HL-60 (cell line): ENCODE measurements at regions not wholly inside any gene's neighbourhood (a gene's known extent, or its start where the extent isn't known, plus 50 kb on each side); places are given as distances from the start of the nearest gene placed in this dataset.

Experiments used
- DNase-seq, 2 experiments: peaks; one replicate each; pipeline ENCODE4 v3.0.0-alpha.2; 2010 to 2020; ENCODE audit warnings: low read depth in 1 of 2, low spot score in 1 of 2
- H3K27ac ChIP-seq: fragments of 250-450 bp; sonication (Bioruptor Pico); replicated peaks from 2 replicates; pipeline ENCODE4 v1.5.1; 2020; ENCODE audit warnings: mild to moderate bottlenecking, moderate library complexity
- H3K27me3 ChIP-seq: fragments of 250-450 bp; sonication (Bioruptor Pico); 2 replicates; pipeline ENCODE4 v1.5.1; 2021; ENCODE audit warnings: mild to moderate bottlenecking, moderate library complexity; ENCODE audit not compliant: insufficient read depth, poor library complexity, severe bottlenecking
- H3K4me3 ChIP-seq: replicated peaks from 2 replicates; pipeline ENCODE4 v1.5.1; 2011; ENCODE audit warnings: mild to moderate bottlenecking, control low read depth, low read length; ENCODE audit not compliant: insufficient read depth
- CTCF ChIP-seq: IDR thresholded peaks from one replicate; pipeline ENCODE4 v1.5.1; 2011; ENCODE audit warnings: low read length, control low read depth, inconsistent platforms; ENCODE audit not compliant: insufficient read depth
- GABPA ChIP-seq: IDR thresholded peaks from 2 replicates; pipeline ENCODE4 v1.6.1; 2012; ENCODE audit warnings: low read depth
- POLR2AphosphoS5 ChIP-seq: IDR thresholded peaks from 2 replicates; pipeline ENCODE4 v1.6.1; 2012; ENCODE audit warnings: low read depth
- REST ChIP-seq: IDR thresholded peaks from 2 replicates; pipeline ENCODE4 v1.6.1; 2012; ENCODE audit warnings: low read depth; ENCODE audit not compliant: insufficient replicate concordance
- SPI1 ChIP-seq: IDR thresholded peaks from 2 replicates; pipeline ENCODE4 v1.6.1; 2012; ENCODE audit warnings: low read depth, mild to moderate bottlenecking, borderline replicate concordance

- H3K4me3 ChIP-seq = no peak overlapping the region
- DNase-seq = no peak
- no peak overlapping the region for H3K27ac ChIP-seq
- no peaks in the 10 kb centered on the region for H3K27me3 ChIP-seq
- no peak for TF ChIP-seq GABPA
- no peak for TF ChIP-seq POLR2AphosphoS5
- no peak for TF ChIP-seq CTCF
- no peak for TF ChIP-seq SPI1
- TF ChIP-seq REST = no peak
Observed at GRCh38 chr1:83631851-83632250, 367.1 kb downstream of the TTLL7 start.

- TF ChIP-seq GABPA (no peak), POLR2AphosphoS5 (no peak), REST (no peak), SPI1 (no peak), CTCF (no peak)
- H3K27me3 ChIP-seq = no peaks in the 10 kb centered on the region
- DNase-seq = no peak
- no peak overlapping the region for H3K27ac ChIP-seq
- H3K4me3 ChIP-seq = no peak overlapping the region
Observed at GRCh38 chr1:83627045-83627444, 371.9 kb downstream of the TTLL7 start.

- no peak overlapping the region for H3K4me3 ChIP-seq
- DNase-seq = no peak
- no peak overlapping the region for H3K27ac ChIP-seq
- TF ChIP-seq CTCF (no peak), GABPA (no peak), POLR2AphosphoS5 (no peak), REST (no peak), SPI1 (no peak)
- H3K27me3 ChIP-seq = no peaks in the 10 kb centered on the region
Observed at GRCh38 chr1:83626603-83627002, 372.3 kb downstream of the TTLL7 start.
